SK-N-SH (cell line): ENCODE measurements at regions not wholly inside any gene's neighbourhood (a gene's known extent, or its start where the extent isn't known, plus 50 kb on each side); places are given as distances from the start of the nearest gene placed in this dataset.
A peak's percentile ranks its signal among the peaks of the same experiment; 100 is the strongest.

Experiments
- CTCF ChIA-PET: fragments of 300-600, 350-600 bp; formaldehyde crosslinking; extraction: SDS; loops from one replicate; lab custom pipeline; 2021; lab: Yijun Ruan, JAX
- POLR2A ChIA-PET: fragments of 350-600 bp; sonication (Branson Sonifier 250); formaldehyde crosslinking; extraction: SDS; loops from one replicate; lab custom pipeline; 2020; ENCODE audit warnings: antibody characterized with exemption, inconsistent platforms; lab: Yijun Ruan, JAX
- DNase-seq: peaks from one replicate; pipeline ENCODE4 v3.0.0; 2012
- H2AFZ ChIP-seq: fragments of 200-600 bp; sonication (generic); 2 replicates; pipeline ENCODE4 v1.8.1; 2016; ENCODE audit warnings: antibody characterized with exemption, mild to moderate bottlenecking, low read depth
- H3F3A ChIP-seq: fragments of 200-600 bp; sonication (generic); replicated peaks from 2 replicates; pipeline ENCODE3; 2016; ENCODE audit warnings: antibody characterized with exemption, mild to moderate bottlenecking; ENCODE audit not compliant: insufficient read depth
- H3K27ac ChIP-seq, 2 experiments: fragments of 200-500 bp in 1 of 2; fragments of 200-600 bp in 1 of 2; sonication (Bioruptor generic) in 1 of 2; sonication (generic), shearing (Covaris generic) in 1 of 2; 2 replicates each; pipeline versions ENCODE4 v1.5.1 to v1.6.1; 2014 to 2016; ENCODE audit warnings: low read depth in 2 of 2, inconsistent platforms in 1 of 2, low read length in 1 of 2, mild to moderate bottlenecking in 1 of 2, mixed read lengths in 1 of 2
- H3K27me3 ChIP-seq: fragments of 200-600 bp; sonication (generic), shearing (Covaris generic); 2 replicates; pipeline ENCODE4 v1.6.1; 2016; ENCODE audit warnings: mixed run types; ENCODE audit not compliant: insufficient read depth
- H3K36me3 ChIP-seq, 2 experiments: fragments of 200-500 bp in 1 of 2; fragments of 200-600 bp in 1 of 2; sonication (Bioruptor generic) in 1 of 2; sonication (generic) in 1 of 2; replicated peaks in 1 of 2; 2 replicates each; pipeline versions ENCODE3 to v1.5.1; 2014 to 2016; ENCODE audit warnings: low read length in 1 of 2, mild to moderate bottlenecking in 1 of 2; ENCODE audit not compliant: insufficient read depth in 2 of 2, control insufficient read depth in 1 of 2
- H3K4me1 ChIP-seq, 2 experiments: fragments of 200-500 bp in 1 of 2; fragments of 200-600 bp in 1 of 2; sonication (Bioruptor generic) in 1 of 2; sonication (generic), shearing (Covaris generic) in 1 of 2; 2 replicates each; pipeline versions ENCODE4 v1.5.1 to v1.6.1; 2014 to 2016; ENCODE audit warnings: low read depth in 1 of 2, low read length in 1 of 2, mixed run types in 1 of 2; ENCODE audit not compliant: insufficient read depth in 2 of 2, control insufficient read depth in 1 of 2
- H3K4me2 ChIP-seq: fragments of 200-600 bp; sonication (generic), shearing (Covaris generic); 2 replicates; pipeline ENCODE4 v1.6.1; 2017; ENCODE audit warnings: mixed run types
- H3K4me3 ChIP-seq, 2 experiments: fragments of 200-500 bp in 1 of 2; fragments of 200-600 bp in 1 of 2; sonication (Bioruptor generic) in 1 of 2; sonication (generic), shearing (Covaris generic) in 1 of 2; 2 replicates each; pipeline versions ENCODE4 v1.5.1 to v1.8.1; 2014 to 2016; ENCODE audit warnings: low read depth in 2 of 2, inconsistent platforms in 1 of 2, low read length in 1 of 2, mild to moderate bottlenecking in 1 of 2, mixed read lengths in 1 of 2, moderate library complexity in 1 of 2
- H3K79me2 ChIP-seq: fragments of 200-600 bp; sonication (generic); 2 replicates; pipeline ENCODE4 v1.8.1; 2017; ENCODE audit warnings: mild to moderate bottlenecking; ENCODE audit not compliant: insufficient read depth
- H3K9ac ChIP-seq: fragments of 200-600 bp; sonication (generic); 2 replicates; pipeline ENCODE4 v1.6.1; 2017; ENCODE audit warnings: mixed run types
- H3K9me2 ChIP-seq: fragments of 200-600 bp; sonication (generic); 2 replicates; pipeline ENCODE4 v1.6.1; 2017; ENCODE audit warnings: mixed run types
- H3K9me3 ChIP-seq: fragments of 200-600 bp; sonication (generic); 2 replicates; pipeline ENCODE4 v1.6.1; 2017; ENCODE audit warnings: mixed run types, mild to moderate bottlenecking, moderate library complexity
- H4K20me1 ChIP-seq: fragments of 200-600 bp; sonication (generic); 2 replicates; pipeline ENCODE4 v1.6.1; 2017; ENCODE audit warnings: mild to moderate bottlenecking, mixed run types; ENCODE audit not compliant: insufficient read depth
- ELF1 ChIP-seq: IDR thresholded peaks from 2 replicates; pipeline ENCODE4 v1.4.0; 2012
- EP300 ChIP-seq, 2 experiments: IDR thresholded peaks; 2 replicates each; pipeline versions ENCODE4 v1.4.0 to v1.6.1; 2012; ENCODE audit warnings: borderline replicate concordance in 1 of 2, low read depth in 1 of 2, low read length in 1 of 2
- EZH2phosphoT487 ChIP-seq: fragments of 200-600 bp; sonication (generic); IDR thresholded peaks from 2 replicates; pipeline ENCODE4 v1.6.1; 2017; ENCODE audit warnings: low read depth, mixed run types, mild to moderate bottlenecking, antibody characterized with exemption, moderate library complexity, borderline replicate concordance
- FOXJ3 ChIP-seq: sonication (generic); formaldehyde crosslinking; IDR thresholded peaks from 2 replicates; pipeline ENCODE4 v1.5.1; 2020; ENCODE audit warnings: mild to moderate bottlenecking, missing genetic modification reagents
- GABPA ChIP-seq: IDR thresholded peaks from 2 replicates; pipeline ENCODE4 v1.4.0; 2012; ENCODE audit warnings: low read depth, mild to moderate bottlenecking
- GATA2 ChIP-seq: sonication (generic); formaldehyde crosslinking; IDR thresholded peaks from 2 replicates; pipeline ENCODE4 v1.5.0; 2020; ENCODE audit warnings: mild to moderate bottlenecking, missing genetic modification reagents
- MAX ChIP-seq: IDR thresholded peaks from 2 replicates; pipeline ENCODE4 v1.4.0; 2012; ENCODE audit warnings: low read depth
- MXI1 ChIP-seq: IDR thresholded peaks from 2 replicates; pipeline ENCODE4 v1.6.1; 2012; ENCODE audit warnings: mild to moderate bottlenecking, low read depth, low read length, improper control_type of control experiment
- NFIC ChIP-seq: IDR thresholded peaks from 2 replicates; pipeline ENCODE4 v1.4.0; 2012; ENCODE audit warnings: borderline replicate concordance
- PBX3 ChIP-seq: IDR thresholded peaks from 2 replicates; pipeline ENCODE4; 2012
- RAD21 ChIP-seq: IDR thresholded peaks from 2 replicates; pipeline ENCODE4 v1.6.1; 2012; ENCODE audit warnings: mild to moderate bottlenecking, low read length
- RCOR1 ChIP-seq: fragments of 150-350 bp; IDR thresholded peaks from 2 replicates; pipeline ENCODE4 v1.6.1; 2017; ENCODE audit warnings: antibody characterized with exemption, low read length
- RFX5 ChIP-seq: IDR thresholded peaks from 2 replicates; pipeline ENCODE4 v1.6.1; 2012; ENCODE audit warnings: mild to moderate bottlenecking, improper control_type of control experiment, low read length
- SMC3 ChIP-seq: IDR thresholded peaks from 2 replicates; pipeline ENCODE4 v1.6.1; 2012; ENCODE audit warnings: low read depth, low read length, improper control_type of control experiment
- TAF1 ChIP-seq: IDR thresholded peaks from 2 replicates; pipeline ENCODE4 v1.6.1; 2012; ENCODE audit warnings: low read depth, mild to moderate bottlenecking, low read length, moderate library complexity, borderline replicate concordance
- TCF12 ChIP-seq: IDR thresholded peaks from 2 replicates; pipeline ENCODE4 v1.4.0; 2012
- YY1 ChIP-seq: IDR thresholded peaks from 2 replicates; pipeline ENCODE4 v1.4.0; 2012; ENCODE audit warnings: low read depth, mild to moderate bottlenecking
- WGBS: methylation state at CpG from one replicate; pipeline ENCODE4 v1.1.6; 2017; ENCODE audit warnings: low lambda C conversion rate; 5-methylcytosine and 5-hydroxymethylcytosine counted together
- TF ChIP-seq, protein P1 (sequence below): fragments of 200-600 bp; sonication (generic); IDR thresholded peaks from 2 replicates; pipeline ENCODE4 v1.6.1; 2017; ENCODE audit warnings: antibody characterized with exemption, mild to moderate bottlenecking, moderate library complexity

DNA sequence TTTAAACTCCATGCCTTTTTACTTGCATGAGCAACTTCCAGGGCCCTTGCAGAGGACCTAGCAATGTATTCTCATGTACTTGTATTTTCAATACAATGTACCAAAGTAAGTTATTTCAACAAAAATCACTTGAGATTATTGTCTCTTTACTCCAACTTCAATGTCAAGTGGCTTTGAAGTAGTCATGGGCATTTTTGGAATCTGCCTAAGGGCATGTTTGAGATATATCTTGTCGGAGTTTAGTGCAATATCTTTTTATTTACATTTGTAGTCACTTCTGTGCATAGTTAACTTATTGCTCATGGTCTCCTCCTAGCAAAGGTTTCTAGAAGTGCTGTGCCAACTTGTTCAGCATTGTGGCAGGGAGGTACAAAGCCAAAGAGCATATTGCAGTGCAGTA, 508.7 kb upstream of the SEMA3D start:
- CTCF ChIA-PET, result interaction anchor here (0.9 to 1.4 kb wide), 2 partner anchors 9 to 135 kb away, joined by 3 to 4 read pairs; no protein-coding TSS in a partner anchor
- POLR2A ChIA-PET, result no interaction called here
- WGBS, result 22% methylated on average over 1 of the region's 1 CpG

DNA sequence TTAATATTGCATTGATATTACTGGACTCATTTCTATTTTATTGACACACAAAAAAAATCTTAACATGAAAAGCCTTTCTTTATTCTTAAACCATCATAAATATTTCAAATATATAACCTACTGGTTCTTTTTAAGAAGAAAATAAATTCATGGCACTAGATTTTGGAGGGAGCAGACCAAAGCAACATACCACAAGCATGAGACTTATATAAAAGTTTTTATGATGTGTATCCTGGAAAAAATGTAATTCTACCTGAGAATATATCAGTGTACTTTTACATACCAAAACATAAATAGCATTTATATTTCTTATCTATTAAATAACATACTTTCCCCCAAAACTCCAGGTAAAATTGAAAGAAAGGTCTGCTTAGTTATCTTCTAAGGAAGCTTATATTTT, 508.2 kb upstream of the SEMA3D start:
- no peaks in the 10 kb centered on the region for H3K9me2 ChIP-seq
- no peaks in the 10 kb centered on the region for H3K36me3 ChIP-seq
- H3K27me3 ChIP-seq, result no peaks in the 10 kb centered on the region
- TF ChIP-seq GABPA (no peak), RAD21 (no peak), YY1 (no peak), RCOR1 (no peak), MAX (no peak)
- no peaks in the 10 kb centered on the region for H3K9me3 ChIP-seq
- no peaks in the 10 kb centered on the region for H4K20me1 ChIP-seq
- H3F3A ChIP-seq, result no peaks in the 10 kb centered on the region
- no peak for DNase-seq
- H2AFZ ChIP-seq, result no peak overlapping the region
- CTCF ChIA-PET, result no interaction called here
- H3K4me1 ChIP-seq, result no peaks in the 10 kb centered on the region; a peak in 2 of 4 replicates
- H3K79me2 ChIP-seq, result no peaks in the 10 kb centered on the region
- H3K4me2 ChIP-seq, result no peak overlapping the region
- H3K27ac ChIP-seq, result no peak overlapping the region
- no peak overlapping the region for H3K4me3 ChIP-seq
- POLR2A ChIA-PET, result no interaction called here
- H3K9ac ChIP-seq, result no peak overlapping the region

More for the DNA sequence above, 508.7 kb upstream of the SEMA3D start:
- Histone ChIP-seq H3K27me3 (no peaks in the 10 kb centered on the region), H3K27ac (no peak overlapping the region), H4K20me1 (no peaks in the 10 kb centered on the region), H3F3A (no peaks in the 10 kb centered on the region), H3K9me3 (no peaks in the 10 kb centered on the region), H3K4me2 (no peak overlapping the region), H3K4me1 (no peaks in the 10 kb centered on the region; a peak in 2 of 4 replicates), H2AFZ (peak overlapping the region; percentile 27), H3K9ac (no peak overlapping the region), H3K4me3 (no peak overlapping the region), H3K36me3 (no peaks in the 10 kb centered on the region), H3K79me2 (no peaks in the 10 kb centered on the region), H3K9me2 (no peaks in the 10 kb centered on the region)
- no peak for DNase-seq
- TF ChIP-seq RCOR1 (no peak), PBX3 (0 out of 2 replicates have a peak, but pooled peaks have one; percentile 18), SMC3 (no peak), NFIC (no peak), TCF12 (0 out of 2 replicates have a peak, but pooled peaks have one; percentile 6), EZH2phosphoT487 (no peak)
- TF ChIP-seq, all 33 proteins: peak for 2

GRCh38 chr7:85693326-85693725, 506.5 kb upstream of the SEMA3D start:
- ChIA-PET CTCF (interaction anchor here (1.2 kb wide), 1 partner anchor 8 kb away, joined by 3 read pairs; no protein-coding TSS in a partner anchor), POLR2A (no interaction called here)
- TF ChIP-seq FOXJ3 (CRISPR knock-in tag), result no peak
- TF ChIP-seq SMC3, result no peak
- TF ChIP-seq, protein P1, sequence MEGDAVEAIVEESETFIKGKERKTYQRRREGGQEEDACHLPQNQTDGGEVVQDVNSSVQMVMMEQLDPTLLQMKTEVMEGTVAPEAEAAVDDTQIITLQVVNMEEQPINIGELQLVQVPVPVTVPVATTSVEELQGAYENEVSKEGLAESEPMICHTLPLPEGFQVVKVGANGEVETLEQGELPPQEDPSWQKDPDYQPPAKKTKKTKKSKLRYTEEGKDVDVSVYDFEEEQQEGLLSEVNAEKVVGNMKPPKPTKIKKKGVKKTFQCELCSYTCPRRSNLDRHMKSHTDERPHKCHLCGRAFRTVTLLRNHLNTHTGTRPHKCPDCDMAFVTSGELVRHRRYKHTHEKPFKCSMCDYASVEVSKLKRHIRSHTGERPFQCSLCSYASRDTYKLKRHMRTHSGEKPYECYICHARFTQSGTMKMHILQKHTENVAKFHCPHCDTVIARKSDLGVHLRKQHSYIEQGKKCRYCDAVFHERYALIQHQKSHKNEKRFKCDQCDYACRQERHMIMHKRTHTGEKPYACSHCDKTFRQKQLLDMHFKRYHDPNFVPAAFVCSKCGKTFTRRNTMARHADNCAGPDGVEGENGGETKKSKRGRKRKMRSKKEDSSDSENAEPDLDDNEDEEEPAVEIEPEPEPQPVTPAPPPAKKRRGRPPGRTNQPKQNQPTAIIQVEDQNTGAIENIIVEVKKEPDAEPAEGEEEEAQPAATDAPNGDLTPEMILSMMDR, result no peak
- TF ChIP-seq RFX5, result no peak
- no peak for TF ChIP-seq ELF1
- TF ChIP-seq GABPA, result no peak
- TF ChIP-seq GATA2 (CRISPR knock-in tag), result no peak
- TF ChIP-seq PBX3, result no peak
- no peak for TF ChIP-seq MAX
- TF ChIP-seq EP300 (IDR thresholded peaks at IDR 0.05; ENCODE audit: borderline replicate concordance in 1 of 2, low read depth in 1 of 2, low read length in 1 of 2), result no peak
- no peak for TF ChIP-seq YY1
- TF ChIP-seq MXI1, result no peak
- no peak for TF ChIP-seq TAF1
- Histone ChIP-seq H4K20me1 (no peaks in the 10 kb centered on the region), H3K9ac (no peak overlapping the region), H3K9me3 (no peaks in the 10 kb centered on the region), H3K4me2 (no peak overlapping the region), H3F3A (no peaks in the 10 kb centered on the region), H3K36me3 (no peaks in the 10 kb centered on the region), H3K4me3 (no peak overlapping the region), H3K79me2 (no peaks in the 10 kb centered on the region), H3K27me3 (no peaks in the 10 kb centered on the region), H3K4me1 (peaks cover 0 to 4% of the 10 kb centered on the region in 2 experiments; a peak in 3 of 4 replicates), H3K27ac (no peak overlapping the region), H3K9me2 (no peaks in the 10 kb centered on the region), H2AFZ (no peak overlapping the region)
- no peak for DNase-seq
- WGBS, result 96% methylated on average over 2 of the region's 2 CpGs
